ENCODE measurements at regions not wholly inside any gene's neighbourhood (a gene's known extent, or its start where the extent isn't known, plus 50 kb on each side); places are given as distances from the start of the nearest gene placed in this dataset.

DNA sequence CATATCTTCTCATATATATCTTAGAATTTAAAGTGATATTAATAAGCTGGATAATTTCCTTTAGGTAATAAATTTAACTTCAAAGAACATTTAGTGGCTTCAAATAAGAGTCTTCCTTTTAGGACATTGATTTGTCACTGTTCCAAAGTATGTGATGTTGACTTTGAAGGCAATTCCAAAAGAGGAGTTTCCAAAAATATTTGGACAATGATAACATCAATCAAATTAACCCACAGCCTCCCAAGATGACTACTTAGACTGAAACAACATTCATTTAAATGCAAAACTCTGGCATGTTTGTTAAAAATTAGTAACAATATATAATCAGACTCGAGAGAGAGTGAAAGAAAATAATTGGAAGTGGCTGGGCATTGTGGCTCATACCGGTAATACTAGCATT is 211.1 kb downstream of the OGFRL1 start:
- TF ChIP-seq POLR2AphosphoS5 (IDR thresholded peaks at IDR 0.05) (no peak), POLR2A (IDR thresholded peaks at IDR 0.05) (no peak), CTCF (IDR thresholded peaks at IDR 0.05) (no peak)

All from breast epithelium (tissue), 3 donors.